PFSK-1 (cell line): ENCODE measurements at regions not wholly inside any gene's neighbourhood (a gene's known extent, or its start where the extent isn't known, plus 50 kb on each side); places are given as distances from the start of the nearest gene placed in this dataset.

ENCODE experiments used
- FOXP2 ChIP-seq: optimal IDR thresholded peaks from 2 replicates; pipeline ENCODE3; 2011; ENCODE audit warnings: borderline replicate concordance, control low read depth, inconsistent platforms; ENCODE audit not compliant: insufficient read depth; ENCODE audit errors: extremely low read length, extremely low read depth
- POLR2AphosphoS5 ChIP-seq: IDR thresholded peaks from 2 replicates; pipeline ENCODE4 v1.6.1; 2012; ENCODE audit warnings: low read depth, mild to moderate bottlenecking, control low read depth, low read length, moderate library complexity
- SIN3A ChIP-seq: IDR thresholded peaks from 2 replicates; pipeline ENCODE4 v1.6.1; 2012; ENCODE audit warnings: mild to moderate bottlenecking, low read length, moderate library complexity, borderline replicate concordance; ENCODE audit not compliant: insufficient read depth
- TAF1 ChIP-seq: IDR thresholded peaks from 2 replicates; pipeline ENCODE4 v1.6.1; 2012; ENCODE audit warnings: low read length, control low read depth, borderline replicate concordance; ENCODE audit not compliant: insufficient read depth
- TF ChIP-seq, protein P1 (sequence below), 2 experiments: IDR thresholded peaks; 2 replicates each; pipeline versions ENCODE4 v1.6.1 to v1.8.0; 2011 to 2012; ENCODE audit warnings: low read depth in 2 of 2, low read length in 2 of 2, control low read depth in 1 of 2, inconsistent platforms in 1 of 2, mild to moderate bottlenecking in 1 of 2, moderate library complexity in 1 of 2; ENCODE audit not compliant: insufficient read depth in 1 of 2

GRCh38 chr11:131235328-131236298, 134.8 kb upstream of the NTM start:
- no peak for TF ChIP-seq FOXP2

DNA sequence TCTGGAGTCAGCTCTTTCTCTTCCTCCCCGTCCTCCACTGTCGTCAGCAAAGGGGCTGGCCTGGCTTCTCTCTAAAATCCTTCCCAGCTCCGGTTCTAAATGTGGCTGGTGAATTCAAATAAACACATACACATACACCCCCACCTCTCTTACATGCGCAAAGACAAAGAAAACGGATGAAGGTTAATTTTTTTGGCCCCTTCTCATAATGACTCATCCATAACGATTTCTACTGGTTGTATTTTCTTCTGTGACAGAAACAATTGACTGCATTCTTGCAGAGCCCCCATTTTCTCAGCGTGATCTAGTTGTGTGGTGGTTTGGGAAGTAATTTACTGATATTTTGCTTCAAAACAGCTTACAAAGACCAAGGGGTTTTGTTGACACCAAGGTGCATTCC, 130.0 kb upstream of the NTM start:
- no peak for TF ChIP-seq SIN3A
- TF ChIP-seq, protein P1, sequence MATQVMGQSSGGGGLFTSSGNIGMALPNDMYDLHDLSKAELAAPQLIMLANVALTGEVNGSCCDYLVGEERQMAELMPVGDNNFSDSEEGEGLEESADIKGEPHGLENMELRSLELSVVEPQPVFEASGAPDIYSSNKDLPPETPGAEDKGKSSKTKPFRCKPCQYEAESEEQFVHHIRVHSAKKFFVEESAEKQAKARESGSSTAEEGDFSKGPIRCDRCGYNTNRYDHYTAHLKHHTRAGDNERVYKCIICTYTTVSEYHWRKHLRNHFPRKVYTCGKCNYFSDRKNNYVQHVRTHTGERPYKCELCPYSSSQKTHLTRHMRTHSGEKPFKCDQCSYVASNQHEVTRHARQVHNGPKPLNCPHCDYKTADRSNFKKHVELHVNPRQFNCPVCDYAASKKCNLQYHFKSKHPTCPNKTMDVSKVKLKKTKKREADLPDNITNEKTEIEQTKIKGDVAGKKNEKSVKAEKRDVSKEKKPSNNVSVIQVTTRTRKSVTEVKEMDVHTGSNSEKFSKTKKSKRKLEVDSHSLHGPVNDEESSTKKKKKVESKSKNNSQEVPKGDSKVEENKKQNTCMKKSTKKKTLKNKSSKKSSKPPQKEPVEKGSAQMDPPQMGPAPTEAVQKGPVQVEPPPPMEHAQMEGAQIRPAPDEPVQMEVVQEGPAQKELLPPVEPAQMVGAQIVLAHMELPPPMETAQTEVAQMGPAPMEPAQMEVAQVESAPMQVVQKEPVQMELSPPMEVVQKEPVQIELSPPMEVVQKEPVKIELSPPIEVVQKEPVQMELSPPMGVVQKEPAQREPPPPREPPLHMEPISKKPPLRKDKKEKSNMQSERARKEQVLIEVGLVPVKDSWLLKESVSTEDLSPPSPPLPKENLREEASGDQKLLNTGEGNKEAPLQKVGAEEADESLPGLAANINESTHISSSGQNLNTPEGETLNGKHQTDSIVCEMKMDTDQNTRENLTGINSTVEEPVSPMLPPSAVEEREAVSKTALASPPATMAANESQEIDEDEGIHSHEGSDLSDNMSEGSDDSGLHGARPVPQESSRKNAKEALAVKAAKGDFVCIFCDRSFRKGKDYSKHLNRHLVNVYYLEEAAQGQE (IDR thresholded peaks at IDR 0.05; ENCODE audit: insufficient read depth in 1 of 2, low read depth in 2 of 2, low read length in 2 of 2): no peak
- TF ChIP-seq TAF1: no peak
- no peak for TF ChIP-seq POLR2AphosphoS5
- no peak for TF ChIP-seq FOXP2

- TF ChIP-seq POLR2AphosphoS5: no peak
- TF ChIP-seq, protein P1 (IDR thresholded peaks at IDR 0.05; ENCODE audit: insufficient read depth in 1 of 2, low read depth in 2 of 2, low read length in 2 of 2): no peak
- TF ChIP-seq FOXP2: no peak
- no peak for TF ChIP-seq SIN3A
- no peak for TF ChIP-seq TAF1
These were observed 127.9 kb upstream of the NTM start for GRCh38 chr11:131242476-131243000.

GRCh38 chr11:131246156-131246555, 124.3 kb upstream of the NTM start:
- TF ChIP-seq, protein P1 (IDR thresholded peaks at IDR 0.05; ENCODE audit: insufficient read depth in 1 of 2, low read depth in 2 of 2, low read length in 2 of 2): no peak
- TF ChIP-seq FOXP2 (no peak), POLR2AphosphoS5 (no peak), SIN3A (no peak), TAF1 (no peak)

GRCh38 chr11:131246663-131247062, 123.8 kb upstream of the NTM start:
- TF ChIP-seq, protein P1 (IDR thresholded peaks at IDR 0.05; ENCODE audit: insufficient read depth in 1 of 2, low read depth in 2 of 2, low read length in 2 of 2): no peak
- TF ChIP-seq SIN3A (no peak), FOXP2 (no peak), POLR2AphosphoS5 (no peak), TAF1 (no peak)
